Astrocyte of the spinal cord (primary cell): ENCODE measurements at regions not wholly inside any gene's neighbourhood (a gene's known extent, or its start where the extent isn't known, plus 50 kb on each side); places are given as distances from the start of the nearest gene placed in this dataset.

Experiments
- DNase-seq: peaks from one replicate; pipeline ENCODE4 v3.0.0; 2011; ENCODE audit warnings: low read depth, low spot score
- H3K4me3 ChIP-seq: 2 replicates; pipeline ENCODE4 v1.5.1; 2011; ENCODE audit warnings: low read depth, mild to moderate bottlenecking, low read length, moderate library complexity
- CTCF ChIP-seq: IDR thresholded peaks from 2 replicates; pipeline ENCODE4 v1.5.1; 2012; ENCODE audit warnings: low read depth, mild to moderate bottlenecking, low read length, inconsistent platforms
- in situ Hi-C: cut with HindIII; loops from 2 replicates; pipeline ENCODE4 v1.10.0; 2017; ENCODE audit warnings: low sequenced_read_pairs

GRCh38 chr17:12568358-12569251 is 97.1 kb upstream of the MYOCD start:
- no peak for DNase-seq
- in situ Hi-C loops: no loop called here
- no peak for TF ChIP-seq CTCF
- H3K4me3 ChIP-seq: no peak overlapping the region

- in situ Hi-C loops: no loop called here
- DNase-seq: no peak
- no peak overlapping the region for H3K4me3 ChIP-seq
- TF ChIP-seq CTCF: no peak
Measured at GRCh38 chr17:12571606-12572005, 94.1 kb upstream of the MYOCD start.

DNA sequence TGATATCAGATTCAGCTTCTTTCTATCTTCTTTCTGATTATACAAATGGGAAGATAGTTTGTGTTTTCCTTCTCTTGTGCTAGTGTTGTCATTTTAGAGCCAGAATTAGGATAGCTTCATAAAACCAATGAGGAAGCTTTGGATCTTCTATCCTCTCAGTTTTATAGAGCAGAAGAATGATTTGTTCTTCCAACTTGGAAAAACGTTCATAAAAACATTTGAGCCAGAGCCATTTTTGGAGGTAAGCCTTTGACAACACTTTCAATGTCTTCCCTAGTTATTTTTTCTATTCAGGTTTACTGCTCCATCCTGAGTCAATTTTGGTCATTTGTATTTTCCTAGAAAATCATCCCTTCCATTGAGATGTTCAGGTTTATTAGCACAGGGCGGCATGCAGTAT is 91.2 kb upstream of the MYOCD start:
- in situ Hi-C loops: no loop called here
- no peak for TF ChIP-seq CTCF
- no peak overlapping the region for H3K4me3 ChIP-seq
- DNase-seq: no peak

DNA sequence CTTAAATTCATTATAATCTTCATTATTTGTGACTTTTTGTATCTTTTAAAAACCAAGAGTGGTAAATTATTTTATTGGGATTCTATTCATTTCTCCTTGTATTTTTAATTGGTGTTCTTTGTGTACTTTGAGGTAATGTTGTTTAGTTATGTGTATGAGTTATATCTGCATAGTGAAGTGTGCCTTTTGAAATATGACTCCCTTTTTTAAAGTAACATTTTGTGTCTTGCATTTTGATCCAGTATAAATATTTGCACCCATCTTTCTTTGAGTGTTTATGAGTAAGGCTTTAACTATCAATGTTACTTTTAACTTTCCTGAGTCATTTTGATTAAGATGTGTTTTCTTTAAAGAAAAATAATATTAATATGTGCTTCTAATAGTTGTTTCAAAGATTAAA is 90.0 kb upstream of the MYOCD start:
- H3K4me3 ChIP-seq: no peak overlapping the region
- no peak for TF ChIP-seq CTCF
- in situ Hi-C loops: no loop called here

GRCh38 chr17:12579288-12579687 is 86.4 kb upstream of the MYOCD start:
- no peak for DNase-seq
- H3K4me3 ChIP-seq: no peak overlapping the region
- TF ChIP-seq CTCF: no peak
- in situ Hi-C loops: no loop called here

More for the DNA sequence above, 90.0 kb upstream of the MYOCD start:
- no peak for DNase-seq

DNA sequence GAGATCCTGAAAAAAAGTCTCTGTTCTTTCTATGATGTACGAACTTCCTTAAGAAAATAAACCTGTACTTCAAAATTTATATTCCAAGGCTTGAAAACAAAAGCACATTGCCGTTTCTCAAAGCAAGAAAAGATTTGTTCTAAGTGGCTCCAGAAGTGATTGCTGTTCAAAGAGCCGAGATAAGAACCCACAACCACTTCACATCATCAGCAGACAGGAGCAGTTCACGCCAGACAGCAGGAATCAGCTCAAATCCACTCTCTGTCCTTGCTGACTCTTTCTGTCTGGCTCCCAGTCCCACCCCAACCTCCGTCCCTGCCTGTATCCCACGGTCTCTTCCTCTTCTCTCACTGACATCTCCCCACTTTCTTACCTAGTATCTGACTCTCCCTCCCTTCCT is 85.0 kb upstream of the MYOCD start:
- DNase-seq: no peak
- in situ Hi-C loops: no loop called here
- no peak for TF ChIP-seq CTCF
- H3K4me3 ChIP-seq: no peak overlapping the region

GRCh38 chr17:12584727-12585126 is 81.0 kb upstream of the MYOCD start:
- no peak for DNase-seq
- in situ Hi-C loops: no loop called here
- TF ChIP-seq CTCF: no peak

More at GRCh38 chr17:12584727-12585126, 81.0 kb upstream of the MYOCD start:
- no peak overlapping the region for H3K4me3 ChIP-seq
